G401 (cell line): ENCODE measurements at regions not wholly inside any gene's neighbourhood (a gene's known extent, or its start where the extent isn't known, plus 50 kb on each side); places are given as distances from the start of the nearest gene placed in this dataset.
"Not testable (repeated sequence)": the region's sequence is repeated elsewhere in the genome, so short reads cannot be mapped to it uniquely, and the experiment has no call there.

Experiments
- DNase-seq: peaks from one replicate; pipeline ENCODE4 v3.0.0-alpha.2; 2015; ENCODE audit warnings: low spot score
- in situ Hi-C: cut with HindIII; loops from 2 replicates; pipeline ENCODE4 v1.10.0; 2016; ENCODE audit warnings: low sequenced_read_pairs, mixed read lengths

DNA sequence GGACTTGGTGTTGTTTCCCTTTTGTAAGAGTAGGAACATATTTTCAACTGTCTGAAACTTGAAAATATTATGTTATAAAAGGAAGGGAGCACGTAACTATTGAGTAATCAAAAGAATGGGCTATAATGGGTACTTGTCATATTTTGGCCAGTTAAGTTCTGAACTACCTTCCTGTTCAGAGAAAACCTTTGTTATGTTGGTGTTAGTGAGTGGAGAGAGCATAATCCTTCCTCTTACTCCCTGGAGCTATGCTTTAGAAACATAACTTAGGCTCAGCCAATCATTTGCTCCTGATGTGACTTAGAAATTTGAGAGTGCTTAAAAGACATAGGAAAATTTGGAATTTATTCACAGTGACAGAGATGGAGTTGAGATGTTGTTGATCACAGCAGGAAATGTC lies 482.5 kb upstream of the SPRY2 start:
- no peak for DNase-seq
- in situ Hi-C loops, result no loop called here

DNA sequence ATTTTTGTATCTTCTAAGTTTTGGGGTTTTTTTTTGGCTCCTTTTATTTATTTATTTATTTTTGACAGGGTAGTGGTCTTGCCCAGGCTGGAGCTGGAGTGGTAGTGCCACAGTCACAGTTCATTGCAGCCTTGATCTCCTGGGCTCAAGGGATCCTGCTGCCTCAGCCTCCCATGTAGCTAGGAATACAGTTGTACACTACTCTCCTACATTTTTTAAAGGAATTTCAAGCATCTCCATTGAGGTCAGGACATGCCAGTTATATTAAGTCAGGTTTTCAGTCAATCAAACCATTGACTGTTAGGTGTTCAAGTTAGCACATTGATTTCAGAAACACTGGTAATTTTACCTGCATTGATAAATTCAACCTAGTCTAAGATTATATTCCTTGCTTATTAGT lies 480.5 kb upstream of the SPRY2 start:
- no peak for DNase-seq
- in situ Hi-C loops, result no loop called here

DNA sequence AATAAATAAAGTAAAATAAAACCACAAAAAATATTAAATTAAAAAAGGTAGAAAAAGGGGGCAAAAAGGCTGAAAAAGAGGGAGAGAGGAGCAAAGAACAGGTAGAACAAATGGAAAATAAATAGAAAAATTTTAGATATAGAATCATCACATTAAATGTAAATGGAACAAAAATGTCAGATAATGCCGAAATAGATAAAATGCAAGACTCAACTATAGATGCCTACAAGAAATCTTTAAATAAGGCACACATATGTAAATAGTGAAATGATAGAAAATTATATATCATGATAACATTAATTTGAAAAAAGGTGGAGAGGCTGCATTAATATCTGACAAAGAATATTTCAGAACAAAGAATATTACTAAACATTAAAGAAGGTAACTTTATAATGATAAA lies 477.1 kb upstream of the SPRY2 start:
- no peak for DNase-seq
- in situ Hi-C loops, result no loop called here

DNA sequence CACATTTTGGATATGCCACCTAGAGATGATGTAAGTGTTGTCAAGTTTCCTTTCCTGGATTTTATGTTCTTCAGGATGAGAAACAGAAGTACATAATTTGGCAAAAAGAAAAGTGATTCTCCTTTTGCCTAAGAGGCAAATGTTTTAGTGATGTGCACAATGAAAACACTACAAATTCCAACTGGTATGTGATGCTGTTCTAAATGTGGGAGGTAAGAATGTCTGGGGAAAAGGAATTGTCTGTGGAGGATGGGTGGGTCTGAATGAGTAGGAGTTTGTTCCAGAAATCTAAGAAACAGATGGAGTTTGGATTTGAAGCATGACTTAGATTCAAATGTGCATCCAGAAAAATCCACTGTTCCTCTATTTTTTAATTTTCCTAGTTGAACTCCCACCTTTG lies 473.6 kb upstream of the SPRY2 start:
- in situ Hi-C loops, result no loop called here
- no peak for DNase-seq

DNA sequence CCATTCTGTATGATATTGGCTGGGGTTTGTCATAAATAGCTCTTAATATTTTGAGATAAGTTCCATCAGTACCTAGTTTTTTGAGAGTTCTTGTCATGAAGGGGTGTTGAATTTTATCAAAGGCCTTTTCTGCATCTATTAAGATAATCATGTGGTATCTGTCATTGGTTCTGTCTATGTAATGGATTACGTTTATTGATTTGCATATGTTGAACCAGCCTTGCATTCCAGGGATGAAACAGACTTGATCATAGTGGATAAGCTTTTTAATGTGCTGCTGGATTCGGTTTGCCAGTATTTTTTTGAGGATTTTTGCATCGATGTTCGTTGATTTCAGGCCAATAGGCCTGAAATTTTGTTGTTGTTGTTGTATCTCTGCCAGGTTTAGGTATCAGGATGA lies 469.4 kb upstream of the SPRY2 start:
- DNase-seq, in situ Hi-C loops: not testable (repeated sequence)

DNA sequence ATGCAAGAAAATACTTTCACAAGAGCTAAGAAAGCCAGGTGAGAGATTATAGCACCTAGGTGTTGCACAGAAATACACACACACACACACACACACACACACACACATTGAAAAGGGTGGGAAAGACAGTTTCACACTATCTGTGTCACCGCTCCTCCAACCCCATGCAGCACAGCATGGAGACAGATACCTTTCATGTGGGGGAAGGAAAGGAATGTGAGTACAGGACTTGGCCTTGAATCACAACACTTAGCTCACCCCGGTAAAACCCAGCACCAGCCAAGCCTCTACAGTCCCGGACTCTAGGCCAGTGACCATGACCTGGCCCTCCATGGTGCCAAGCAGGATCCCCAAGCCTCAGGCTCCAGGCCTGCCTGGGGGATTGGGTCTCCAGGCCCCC lies 462.0 kb upstream of the SPRY2 start:
- in situ Hi-C loops, result no loop called here
- DNase-seq, result no peak

DNA sequence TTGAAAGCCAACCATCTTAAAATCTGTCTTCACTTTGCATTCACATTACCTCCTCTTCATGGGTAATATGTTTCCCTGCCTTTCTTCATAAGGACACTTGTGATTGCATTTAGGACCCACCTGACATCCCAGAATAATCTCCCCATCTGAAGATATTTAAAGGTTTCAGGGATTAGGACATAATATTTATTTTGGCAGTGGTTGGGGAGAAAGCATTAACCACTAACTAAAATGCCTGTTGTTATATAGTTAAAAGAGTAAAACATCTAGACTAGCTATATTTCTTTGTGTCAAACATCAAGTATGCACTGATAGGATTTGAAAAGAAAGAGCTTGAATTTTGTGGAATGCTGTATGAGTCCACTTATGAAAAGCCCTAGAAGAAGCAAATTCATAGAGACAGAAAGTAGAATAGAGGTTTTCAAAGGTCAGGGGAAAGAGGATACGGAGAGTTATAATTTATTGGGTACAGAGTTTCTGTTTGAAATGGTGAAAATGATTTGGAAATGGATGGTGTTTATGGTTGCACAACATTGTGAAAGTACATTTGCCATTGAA lies 457.7 kb upstream of the SPRY2 start:
- in situ Hi-C loops, result no loop called here
- no peak for DNase-seq

DNA sequence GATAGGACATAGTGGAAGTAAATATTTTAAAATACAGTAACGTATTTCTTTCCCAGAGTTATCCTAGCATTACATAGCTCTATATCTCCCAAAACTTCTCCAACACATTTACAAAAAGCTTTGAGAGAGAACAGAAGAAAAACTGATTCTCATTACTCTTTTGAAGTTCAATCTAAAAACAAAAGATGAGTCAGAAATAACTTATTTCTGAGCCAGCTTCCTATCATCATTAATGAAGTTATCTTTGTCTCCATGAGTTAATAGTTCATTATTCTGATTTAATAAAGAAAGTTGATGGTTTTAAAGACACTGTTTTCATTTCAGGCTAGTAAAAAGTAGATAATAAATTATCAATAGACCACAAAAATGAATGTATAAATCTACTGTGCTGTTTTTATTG lies 446.7 kb upstream of the SPRY2 start:
- no peak for DNase-seq
- in situ Hi-C loops, result no loop called here

DNA sequence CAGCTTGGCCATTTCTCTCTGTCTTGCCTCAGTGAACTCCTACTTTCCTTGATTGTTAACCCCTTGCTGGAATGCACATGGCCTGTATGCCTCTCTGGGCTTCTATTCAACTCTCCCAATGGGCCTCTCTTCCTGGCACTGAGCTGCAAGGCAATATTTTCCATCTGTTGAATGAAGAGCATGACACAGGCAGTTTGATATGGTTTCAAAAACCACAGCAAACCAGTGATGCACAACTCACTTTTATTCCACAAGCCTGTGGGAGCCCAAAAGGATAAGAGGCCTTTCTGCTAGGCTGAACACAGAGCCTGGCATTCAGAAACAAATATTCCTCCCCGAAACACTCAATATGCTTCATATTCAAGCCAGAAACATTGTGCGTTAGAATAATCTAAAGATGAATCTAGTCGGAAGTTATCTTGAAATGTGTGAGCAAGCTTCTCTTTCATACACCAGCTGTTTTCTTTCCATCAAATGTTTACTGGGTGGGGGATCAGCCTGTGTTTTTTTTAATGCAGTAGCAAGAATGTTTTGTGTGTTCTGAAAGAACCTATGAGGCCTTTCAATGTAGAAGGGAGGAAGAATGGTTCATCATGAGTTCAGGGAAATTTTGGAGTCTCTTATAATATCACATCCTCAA lies 443.1 kb upstream of the SPRY2 start:
- in situ Hi-C loops, result no loop called here
- peak; percentile 82 for DNase-seq

DNA sequence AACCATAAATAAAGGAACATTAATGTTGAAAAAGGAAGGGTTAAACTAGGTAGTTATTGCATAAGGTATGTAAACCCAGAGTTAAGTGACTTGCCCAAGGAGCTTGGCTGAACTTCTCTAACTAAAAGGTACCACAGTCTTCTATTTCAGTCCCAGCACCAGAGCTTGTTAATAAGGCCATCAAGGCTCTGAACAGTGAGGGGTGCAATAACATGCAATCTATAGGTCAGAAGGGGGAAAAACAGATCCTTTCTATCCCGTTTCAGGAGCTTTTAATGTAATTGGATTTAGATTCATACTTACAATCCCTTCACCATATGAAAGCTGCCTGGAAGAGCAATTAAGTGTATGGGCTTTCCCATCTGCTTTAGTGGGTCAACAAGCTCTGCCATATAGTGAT lies 441.5 kb upstream of the SPRY2 start:
- in situ Hi-C loops, result no loop called here
- DNase-seq, result no peak

DNA sequence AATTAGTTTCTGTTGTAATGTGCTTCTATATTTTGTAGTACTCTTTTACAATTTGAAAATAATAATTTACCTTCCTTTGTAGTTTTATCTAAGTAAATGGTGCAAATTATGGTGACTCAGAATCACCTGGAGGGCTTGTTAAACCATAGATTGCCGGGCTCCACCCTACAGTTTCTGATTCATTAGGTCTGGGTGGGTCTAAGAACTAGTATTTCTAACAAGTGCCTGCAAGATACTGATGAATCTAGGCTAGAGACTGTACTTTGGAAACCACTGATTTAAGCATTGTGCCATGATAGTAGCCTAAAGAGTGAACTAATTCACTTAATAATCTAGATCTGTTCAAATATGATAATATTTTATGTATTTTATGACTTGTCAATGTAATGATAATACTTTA lies 437.4 kb upstream of the SPRY2 start:
- in situ Hi-C loops, result no loop called here
- no peak for DNase-seq

DNA sequence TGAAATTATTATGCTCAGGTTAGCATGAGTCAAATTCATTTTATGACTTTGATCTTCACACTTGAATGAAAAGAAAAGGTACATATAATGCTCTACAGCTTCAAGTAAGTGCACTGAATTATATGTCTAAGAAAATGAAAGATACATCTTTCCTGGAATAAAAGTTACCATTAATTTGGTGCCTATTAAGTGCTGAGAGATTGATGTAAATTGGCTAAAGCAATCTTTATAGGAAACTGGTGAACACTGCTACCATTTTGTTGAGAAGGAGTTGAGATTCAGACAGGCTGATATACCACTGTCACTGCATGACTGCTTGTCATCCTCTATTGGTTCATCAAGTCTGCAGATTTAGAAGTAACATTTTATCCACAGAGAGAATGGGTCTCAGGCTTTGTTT lies 416.8 kb upstream of the SPRY2 start:
- in situ Hi-C loops, result no loop called here

DNA sequence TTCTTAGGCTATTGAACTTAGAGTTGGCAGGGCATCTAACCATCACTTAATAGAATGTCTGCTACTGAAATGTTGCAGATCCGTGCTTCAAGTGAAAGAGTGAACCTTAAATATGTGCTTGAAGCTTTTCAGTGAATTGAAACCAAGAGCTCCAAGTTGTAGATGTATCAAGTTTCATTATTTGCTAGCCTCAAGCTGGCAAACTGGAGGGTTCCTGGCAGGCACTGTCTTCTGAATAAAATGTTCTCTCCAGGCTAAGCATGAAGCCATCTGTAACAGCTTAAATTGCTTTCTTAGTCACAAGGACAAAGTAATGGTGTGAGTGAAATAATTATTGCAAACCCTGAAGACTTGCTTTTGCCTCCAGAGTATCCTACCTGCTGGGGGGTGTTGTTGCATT lies 415.0 kb upstream of the SPRY2 start:
- in situ Hi-C loops, result no loop called here
- DNase-seq, result peak; percentile 89

More for the DNA sequence above, 416.8 kb upstream of the SPRY2 start:
- DNase-seq, result no peak

DNA sequence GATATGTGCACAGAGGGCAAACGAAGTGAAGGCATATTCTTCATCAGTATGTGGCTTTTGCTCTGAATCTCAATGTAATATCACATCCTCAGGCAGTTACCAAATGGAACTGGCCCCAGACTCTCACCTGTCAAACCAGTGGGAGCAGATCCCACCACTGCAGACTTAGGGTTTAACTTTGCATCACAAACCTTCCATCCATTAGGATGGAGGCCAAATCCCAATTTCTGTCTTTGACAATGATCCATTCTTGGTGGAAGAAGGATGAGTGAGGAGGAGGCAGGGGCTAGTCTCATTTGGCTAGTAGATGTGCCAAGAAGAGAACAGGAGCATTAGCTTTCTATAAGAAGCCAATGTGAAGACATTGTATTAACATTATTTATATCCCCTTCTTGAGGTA lies 413.5 kb upstream of the SPRY2 start:
- no peak for DNase-seq
- in situ Hi-C loops, result no loop called here

DNA sequence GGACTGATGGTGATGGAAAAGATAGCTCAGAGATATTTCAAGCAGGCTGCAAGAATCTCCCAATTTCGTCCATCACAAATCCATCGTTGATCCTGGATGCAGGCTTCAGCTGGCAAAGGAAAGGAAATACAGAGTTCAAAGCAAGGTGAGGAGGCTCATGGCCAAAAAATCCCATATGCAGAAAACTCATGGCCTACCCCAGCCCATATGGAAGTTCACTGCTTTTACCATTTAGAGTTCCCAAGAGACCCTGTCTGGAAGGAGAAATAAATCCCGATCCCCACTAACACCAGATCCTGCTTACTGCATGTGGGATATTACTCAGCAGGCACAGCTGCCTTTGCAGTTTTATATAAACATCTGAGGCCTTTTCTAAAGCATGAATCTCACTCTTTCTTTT lies 412.9 kb upstream of the SPRY2 start:
- no peak for DNase-seq
- in situ Hi-C loops, result no loop called here

DNA sequence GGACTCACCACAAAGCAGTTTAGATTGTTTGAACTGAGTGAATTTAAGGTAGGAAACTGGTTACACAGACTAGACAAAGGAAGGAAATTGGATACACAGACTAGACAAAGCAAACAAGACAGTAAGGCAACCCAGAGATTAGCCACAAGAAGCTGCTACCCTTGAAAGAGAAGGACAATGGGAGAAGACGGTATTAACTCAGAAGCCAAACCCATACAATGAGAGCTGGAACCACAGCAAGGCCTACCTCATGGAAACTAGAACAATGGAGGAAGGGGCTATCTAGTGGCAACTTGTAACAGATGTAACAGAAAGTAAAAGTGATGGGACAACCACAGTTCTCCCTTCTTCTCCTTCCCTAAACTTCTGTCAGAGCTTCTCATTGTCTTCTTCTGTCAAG lies 410.9 kb upstream of the SPRY2 start:
- in situ Hi-C loops, result no loop called here
- no peak for DNase-seq

DNA sequence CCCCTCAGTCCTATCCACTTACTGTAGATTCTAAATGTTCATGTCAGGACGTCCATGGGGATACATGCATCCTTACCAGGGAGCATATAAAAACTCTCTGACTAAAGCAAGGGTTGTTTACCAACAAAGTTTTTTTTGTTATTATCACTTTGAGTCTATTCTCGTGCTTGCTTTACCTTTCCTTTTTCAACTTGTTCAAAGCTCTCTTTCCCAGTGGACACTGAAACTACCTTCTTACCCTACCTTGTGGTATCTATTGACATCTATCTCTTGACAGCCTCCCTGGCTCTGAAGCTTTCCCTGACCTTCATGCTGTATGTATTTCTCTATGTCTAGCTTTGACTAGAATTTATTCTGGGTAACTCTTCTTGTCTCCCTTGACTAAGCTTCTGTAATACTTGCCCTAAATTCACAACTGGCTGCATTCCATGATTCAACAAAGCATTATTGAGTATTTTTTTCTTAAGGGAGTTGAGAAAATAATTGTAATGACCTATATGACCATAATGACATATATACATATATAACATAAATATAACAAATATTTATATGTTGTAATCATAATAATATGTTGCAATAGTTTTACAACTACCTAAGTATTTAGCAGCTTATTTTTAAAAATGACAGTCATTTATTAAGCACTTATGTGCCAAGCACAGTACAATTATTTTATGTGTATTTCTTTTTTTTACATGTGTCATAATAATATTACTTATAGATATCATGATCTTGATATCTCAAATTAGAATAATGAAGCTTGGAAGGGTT lies 403.4 kb upstream of the SPRY2 start:
- no peak for DNase-seq
- in situ Hi-C loops, result no loop called here

DNA sequence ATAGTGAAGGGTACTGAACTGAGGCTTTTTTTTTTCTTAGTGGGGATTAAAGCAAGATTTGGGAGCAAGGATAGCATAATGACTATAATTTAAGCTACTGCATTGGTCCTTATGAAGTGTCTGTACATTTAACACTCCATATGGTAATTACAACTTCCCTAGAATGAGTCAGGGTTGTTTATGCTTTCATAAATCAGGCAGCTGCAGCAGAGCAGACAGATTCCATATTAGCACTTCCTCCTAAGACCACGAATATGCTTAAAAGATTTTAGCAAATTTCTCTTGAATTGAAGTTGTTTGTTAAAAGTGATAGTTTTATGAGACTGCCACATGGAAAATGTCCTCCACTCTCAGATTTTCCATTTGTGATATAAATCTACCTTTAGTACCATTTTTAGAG lies 401.1 kb upstream of the SPRY2 start:
- no peak for DNase-seq
- in situ Hi-C loops, result no loop called here

DNA sequence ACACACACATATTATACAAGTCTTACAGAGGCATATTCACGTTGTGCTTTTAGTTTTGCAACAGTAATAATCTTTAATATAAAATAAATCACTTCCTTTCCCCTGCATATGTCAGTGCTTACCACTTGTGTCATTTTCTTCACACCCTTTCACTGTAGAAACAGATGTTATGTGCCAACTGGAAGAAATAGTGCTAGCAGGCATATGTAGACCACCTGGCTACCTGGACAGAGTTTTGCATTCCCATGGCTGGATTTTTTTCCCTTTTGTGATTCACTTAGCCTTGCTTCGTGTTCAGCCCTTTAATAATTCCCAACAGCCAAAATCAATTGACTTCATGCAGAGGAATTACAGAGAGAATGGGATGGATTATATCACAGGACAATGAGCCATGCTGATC lies 399.1 kb upstream of the SPRY2 start:
- peak; percentile 86 for DNase-seq
- in situ Hi-C loops, result no loop called here

DNA sequence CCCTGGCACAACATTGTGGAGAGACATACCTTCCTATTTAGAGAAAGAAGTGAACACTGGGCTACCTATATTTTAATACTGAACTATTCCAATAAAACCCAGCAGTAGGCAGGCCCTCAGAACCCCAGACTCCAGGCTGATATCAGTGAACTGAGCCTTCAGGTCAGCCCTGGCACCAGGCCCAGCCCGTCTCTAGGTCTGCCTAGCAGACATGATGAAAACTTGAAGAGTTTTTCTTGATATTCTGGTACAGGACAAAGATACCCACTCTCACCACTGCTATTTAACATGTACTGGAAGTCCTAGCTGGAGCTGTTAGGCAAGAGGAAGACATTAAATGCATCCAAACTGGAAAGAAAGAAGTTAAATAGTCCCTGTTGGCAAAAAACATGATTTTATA lies 396.6 kb upstream of the SPRY2 start:
- in situ Hi-C loops, result no loop called here
- DNase-seq, result no peak
